ENCODE measurements at regions not wholly inside any gene's neighbourhood (a gene's known extent, or its start where the extent isn't known, plus 50 kb on each side); places are given as distances from the start of the nearest gene placed in this dataset.
A peak's percentile ranks its signal among the peaks of the same experiment; 100 is the strongest.
"Not testable (repeated sequence)": the region's sequence is repeated elsewhere in the genome, so short reads cannot be mapped to it uniquely, and the experiment has no call there.

- DNase-seq (ENCODE audit: low spot score), result peak; percentile 54
These were observed 53.5 kb downstream of the FOXD2 start for GRCh38 chr1:47491341-47491753.

- no peak for DNase-seq (ENCODE audit: low spot score)
These were observed 57.4 kb downstream of the FOXD2 start for GRCh38 chr1:47495176-47495713.

GRCh38 chr1:47498551-47498950, 60.7 kb downstream of the FOXD2 start:
- no peak for DNase-seq (ENCODE audit: low spot score)

GRCh38 chr1:47501069-47501468, 63.2 kb downstream of the FOXD2 start:
- DNase-seq (ENCODE audit: low spot score), result no peak

GRCh38 chr1:47502746-47503370, 65.0 kb downstream of the FOXD2 start:
- DNase-seq (ENCODE audit: low spot score), result no peak

GRCh38 chr1:47504840-47505239, 67.0 kb downstream of the FOXD2 start:
- not testable (repeated sequence) for DNase-seq (ENCODE audit: low spot score)

- no peak for DNase-seq (ENCODE audit: low spot score)
These were observed 67.4 kb downstream of the FOXD2 start for GRCh38 chr1:47505267-47505666.

- no peak for DNase-seq (ENCODE audit: low spot score)
These were observed 68.2 kb downstream of the FOXD2 start for GRCh38 chr1:47506053-47506452.

- DNase-seq (ENCODE audit: low spot score), result no peak
These were observed 69.3 kb downstream of the FOXD2 start for GRCh38 chr1:47507144-47507543.

GRCh38 chr1:47507881-47508701, 70.2 kb downstream of the FOXD2 start:
- DNase-seq (ENCODE audit: low spot score), result peak; percentile 66

- DNase-seq (ENCODE audit: low spot score), result no peak
These were observed 71.0 kb downstream of the FOXD2 start for GRCh38 chr1:47508702-47509431.

GRCh38 chr1:47510282-47510811, 72.5 kb downstream of the FOXD2 start:
- no peak for DNase-seq (ENCODE audit: low spot score)

- no peak for DNase-seq (ENCODE audit: low spot score)
These were observed 74.0 kb downstream of the FOXD2 start for GRCh38 chr1:47511825-47512224.

GRCh38 chr1:47513393-47513792, 75.5 kb downstream of the FOXD2 start:
- DNase-seq (ENCODE audit: low spot score), result no peak

- DNase-seq (ENCODE audit: low spot score), result no peak
These were observed 76.4 kb downstream of the FOXD2 start for GRCh38 chr1:47514229-47514628.

GRCh38 chr1:47515164-47515789, 77.4 kb downstream of the FOXD2 start:
- DNase-seq (ENCODE audit: low spot score), result no peak

GRCh38 chr1:47517946-47518345, 80.1 kb downstream of the FOXD2 start:
- DNase-seq (ENCODE audit: low spot score), result no peak

GRCh38 chr1:47519491-47519890, 81.6 kb downstream of the FOXD2 start:
- no peak for DNase-seq (ENCODE audit: low spot score)

GRCh38 chr1:47519971-47520370, 82.1 kb downstream of the FOXD2 start:
- DNase-seq (ENCODE audit: low spot score), result no peak

- DNase-seq (ENCODE audit: low spot score), result no peak
These were observed 83.4 kb downstream of the FOXD2 start for GRCh38 chr1:47521034-47521881.

Data from ecto neural progenitor cell (in vitro differentiated cells).